Colon (tissue), 2 donors: ENCODE measurements at regions not wholly inside any gene's neighbourhood (a gene's known extent, or its start where the extent isn't known, plus 50 kb on each side); places are given as distances from the start of the nearest gene placed in this dataset.
"Not testable (repeated sequence)": the region's sequence is repeated elsewhere in the genome, so short reads cannot be mapped to it uniquely, and the experiment has no call there.

ENCODE experiments used
- FAIRE-seq: peaks from 2 replicates; lab custom pipeline; 2012; peaks lifted over from hg19 to GRCh38; lab: Jason Lieb, UNC
- donor health status: control.
- donor health status: control.

DNA sequence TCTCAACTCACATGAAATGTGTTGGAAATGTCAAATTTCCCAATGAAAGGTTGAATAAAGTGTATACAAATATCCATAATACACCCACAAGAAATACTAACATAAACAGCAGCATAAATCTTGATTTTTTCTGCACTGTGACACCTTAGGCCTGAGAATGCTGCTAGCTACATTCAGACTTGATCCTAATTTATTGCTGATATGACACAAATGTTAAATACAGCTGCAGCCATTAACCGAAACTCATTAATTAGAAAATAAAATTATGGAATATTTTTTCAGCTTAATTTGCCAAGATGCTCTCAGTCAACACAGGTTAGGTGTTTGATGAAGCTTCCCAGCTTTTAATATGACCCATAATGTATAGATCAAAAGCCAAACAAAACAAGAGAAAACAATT, 914.3 kb upstream of the C9orf72 start:
- FAIRE-seq: no peak

DNA sequence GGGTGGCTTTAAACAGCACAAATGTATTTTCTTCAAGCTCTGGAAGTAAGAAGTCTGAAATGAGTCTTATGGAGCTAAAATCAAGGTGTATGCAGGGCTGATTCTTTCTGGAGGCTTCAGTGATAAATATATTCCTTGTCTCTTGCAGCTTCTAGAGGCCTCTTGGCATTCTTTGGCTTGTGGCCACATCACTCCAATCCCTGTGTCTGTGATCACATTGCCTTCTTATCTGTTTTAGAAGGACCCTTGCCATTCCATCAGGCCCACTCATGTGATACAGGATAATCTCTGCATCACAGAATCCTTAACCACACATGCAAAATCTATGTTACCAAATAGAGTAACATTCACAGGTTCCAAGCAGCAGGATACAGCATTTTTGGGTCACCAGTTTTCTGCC, 917.8 kb upstream of the C9orf72 start:
- no peak for FAIRE-seq

DNA sequence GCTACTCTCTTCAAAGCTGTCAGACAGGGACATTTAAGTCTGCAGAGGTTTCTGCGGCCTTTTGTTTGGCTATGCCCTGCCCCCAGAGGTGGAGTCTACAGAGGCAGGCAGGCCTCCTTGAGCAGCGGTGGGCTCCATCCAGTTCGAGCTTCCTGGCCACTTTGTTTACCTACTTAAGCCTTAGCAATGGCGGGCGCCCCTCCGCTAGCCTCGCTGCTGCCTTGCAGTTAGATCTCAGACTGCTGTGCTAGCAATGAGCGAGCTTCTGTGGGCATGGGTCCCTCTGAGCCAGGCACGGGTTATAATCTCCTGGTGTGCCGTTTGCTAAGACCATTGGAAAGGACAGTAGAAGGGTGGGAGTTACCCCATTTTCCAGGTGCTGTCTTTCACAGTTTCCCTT, 924.9 kb upstream of the C9orf72 start:
- not testable (repeated sequence) for FAIRE-seq

DNA sequence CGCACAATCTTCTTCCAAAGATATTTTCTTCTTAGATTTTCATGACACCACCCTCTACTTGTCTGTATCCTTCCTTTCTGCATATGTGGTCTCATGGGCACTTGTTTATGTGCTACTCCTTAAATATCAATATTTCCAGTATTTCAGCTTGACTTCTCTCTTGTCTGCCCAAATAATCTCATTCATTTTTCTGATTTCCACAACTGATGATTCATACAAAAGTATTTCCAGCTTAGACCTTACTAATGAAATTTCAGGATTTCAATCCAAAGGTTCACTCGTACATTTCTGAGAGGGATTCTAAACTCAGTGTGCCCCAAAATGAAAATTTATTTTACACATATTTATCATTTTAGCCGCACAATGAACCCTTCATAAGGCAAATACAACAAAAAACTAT, 928.9 kb upstream of the C9orf72 start:
- no peak for FAIRE-seq

DNA sequence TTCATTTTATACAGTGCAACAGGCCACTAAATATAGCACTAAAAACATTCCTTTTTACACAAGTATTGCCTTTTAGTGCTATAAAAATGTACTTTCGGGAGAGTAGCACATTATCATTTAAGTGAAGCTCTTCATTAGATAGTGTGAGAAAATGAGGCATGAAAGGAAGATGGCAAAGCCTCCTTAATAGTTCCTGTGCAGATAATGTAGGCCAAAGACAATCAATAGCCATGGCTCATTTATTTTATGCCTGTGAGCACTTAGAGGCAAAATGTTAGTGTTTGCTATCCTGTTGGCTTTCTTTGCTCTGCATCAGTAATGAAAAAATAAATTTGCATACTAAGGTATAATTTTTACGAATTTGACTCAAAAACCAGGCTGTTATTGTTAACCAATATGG, 929.5 kb upstream of the C9orf72 start:
- no peak for FAIRE-seq

DNA sequence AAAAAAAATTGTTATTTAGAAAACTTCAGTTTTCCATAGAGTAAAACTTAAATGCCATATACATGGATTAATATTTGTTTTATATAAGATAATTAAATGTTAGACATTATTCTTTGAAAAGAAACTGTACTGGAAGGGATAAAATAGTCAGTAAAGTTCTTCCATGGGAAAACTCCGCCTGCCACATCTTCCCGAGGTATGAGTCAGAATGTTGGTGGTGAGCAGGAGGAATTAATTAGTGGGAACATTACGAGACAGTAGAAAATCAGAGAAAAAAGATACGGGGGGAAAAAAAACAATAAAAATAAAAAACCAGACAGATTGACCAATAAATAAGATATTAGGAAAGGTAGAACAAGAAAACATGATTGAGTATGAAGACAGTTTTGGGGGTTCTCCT, 930.3 kb upstream of the C9orf72 start:
- FAIRE-seq: no peak

DNA sequence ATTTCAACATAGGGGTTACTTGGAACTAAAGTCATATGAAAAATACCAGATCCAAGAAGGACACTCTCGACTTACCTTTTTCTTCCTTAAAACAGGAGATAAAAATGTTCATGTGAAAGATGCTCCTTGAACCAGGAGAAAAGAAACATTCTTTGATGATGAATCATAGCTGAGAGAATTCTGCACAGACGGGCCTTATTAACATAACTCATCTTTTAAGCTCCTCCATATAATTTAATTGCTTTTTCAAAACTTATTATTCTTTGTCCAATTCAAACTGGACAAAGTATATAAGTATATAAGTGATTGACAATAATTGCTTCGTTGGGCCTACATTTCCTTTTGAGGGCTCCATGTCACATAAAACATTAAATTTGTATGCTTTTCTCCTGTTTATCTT, 945.2 kb upstream of the C9orf72 start:
- FAIRE-seq: no peak

DNA sequence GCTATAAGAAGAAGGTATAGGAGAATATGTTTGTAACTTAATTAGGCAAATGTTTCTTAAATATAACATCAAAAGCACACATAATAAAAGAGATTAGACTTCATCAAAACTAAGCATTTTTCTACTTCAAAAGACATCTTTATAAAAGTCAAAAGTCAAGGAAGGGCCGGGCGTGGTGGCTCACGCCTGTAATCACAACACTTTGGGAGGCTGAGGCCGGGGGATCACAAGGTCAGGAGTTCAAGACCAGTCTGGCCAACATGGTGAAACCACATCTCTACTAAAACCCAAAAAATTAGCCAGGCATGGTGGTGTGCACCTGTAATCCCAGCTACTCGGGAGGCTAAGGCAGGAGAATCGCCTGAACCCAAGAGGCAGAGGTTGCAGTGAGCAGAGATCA, 951.0 kb upstream of the C9orf72 start:
- FAIRE-seq: not testable (repeated sequence)

DNA sequence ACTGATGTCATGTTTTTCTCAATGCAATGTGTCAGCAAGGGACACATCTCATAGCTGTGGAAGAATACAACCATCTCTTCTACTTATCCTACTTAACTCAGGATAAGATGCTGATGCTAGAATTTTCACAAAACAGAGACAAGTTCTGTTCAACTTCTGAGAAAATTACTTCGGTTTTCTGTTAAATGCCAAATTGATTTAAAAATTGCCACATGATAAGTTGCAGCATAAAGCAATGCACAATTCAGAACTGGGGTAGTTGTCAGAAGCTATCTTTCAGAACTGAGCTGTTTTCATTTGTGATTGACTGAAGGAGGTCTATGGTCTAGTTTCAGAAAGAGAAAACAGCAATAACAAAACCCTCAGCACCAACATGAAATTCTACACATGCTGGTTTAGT, 954.8 kb upstream of the C9orf72 start:
- FAIRE-seq: no peak

DNA sequence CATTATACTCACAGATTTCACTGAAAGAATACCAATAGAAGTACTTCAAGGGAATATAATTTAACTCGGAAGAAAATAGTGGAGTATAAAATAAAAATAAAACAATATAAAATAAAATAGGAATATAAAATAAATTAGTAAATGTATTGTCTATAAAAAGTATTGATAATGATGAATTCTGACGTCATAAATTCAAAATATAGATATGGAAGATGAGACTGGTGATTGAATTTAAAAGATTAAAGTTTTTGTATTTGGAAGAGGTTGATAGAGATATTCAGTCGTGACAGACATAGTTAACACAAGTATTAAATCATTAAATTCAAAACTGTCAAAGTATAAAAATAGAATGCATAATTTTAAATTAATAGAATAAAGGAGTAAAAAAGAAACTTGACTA, 964.9 kb upstream of the C9orf72 start:
- peak; percentile 53 for FAIRE-seq

DNA sequence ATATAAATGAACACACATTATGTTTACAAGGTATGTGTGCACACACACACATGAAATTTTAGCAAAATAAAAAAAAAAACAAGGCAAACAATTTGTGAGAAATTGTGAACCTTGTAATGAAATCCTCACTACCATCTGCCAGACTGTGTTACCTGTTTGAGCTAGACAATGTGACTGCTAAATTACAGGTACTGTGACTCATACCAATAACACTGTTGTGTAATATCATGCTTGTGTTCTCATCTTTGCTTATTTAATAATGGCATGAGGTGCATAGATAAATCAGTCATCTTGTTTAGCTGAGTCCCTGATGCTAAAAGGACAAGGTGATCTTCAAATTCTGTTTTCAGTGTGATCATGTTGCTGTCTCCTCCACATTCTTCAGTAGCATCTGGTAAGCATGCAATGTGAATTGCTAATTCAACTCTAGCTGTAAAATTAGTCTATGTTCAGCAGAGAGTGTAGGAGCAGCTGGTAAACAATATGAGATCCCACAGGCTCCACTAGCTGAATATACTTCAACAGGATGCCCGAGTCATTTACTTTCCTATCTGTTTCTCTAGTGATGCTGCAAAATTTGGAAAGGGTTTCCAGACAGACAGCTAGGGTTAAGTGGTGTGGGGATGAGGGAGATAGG, 966.3 kb upstream of the C9orf72 start:
- FAIRE-seq: no peak

DNA sequence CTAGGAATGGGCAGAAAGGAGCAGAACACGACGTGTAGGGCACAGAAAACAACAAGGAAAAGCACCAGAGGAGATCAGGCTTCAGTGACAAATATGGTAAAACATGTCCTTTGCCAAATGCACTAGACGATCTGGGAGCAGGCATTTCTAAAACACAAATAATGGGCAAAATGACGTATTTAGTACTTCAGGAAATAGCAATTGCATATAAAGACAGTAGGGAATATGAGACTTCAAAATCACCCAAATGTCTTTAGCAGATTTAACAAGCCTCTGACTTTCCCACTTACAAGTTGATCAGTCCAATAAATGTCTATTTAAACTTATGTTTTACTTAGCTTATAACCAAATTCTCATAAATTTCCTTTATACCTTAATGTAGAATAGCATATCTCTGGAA, 969.6 kb upstream of the C9orf72 start:
- FAIRE-seq: no peak

DNA sequence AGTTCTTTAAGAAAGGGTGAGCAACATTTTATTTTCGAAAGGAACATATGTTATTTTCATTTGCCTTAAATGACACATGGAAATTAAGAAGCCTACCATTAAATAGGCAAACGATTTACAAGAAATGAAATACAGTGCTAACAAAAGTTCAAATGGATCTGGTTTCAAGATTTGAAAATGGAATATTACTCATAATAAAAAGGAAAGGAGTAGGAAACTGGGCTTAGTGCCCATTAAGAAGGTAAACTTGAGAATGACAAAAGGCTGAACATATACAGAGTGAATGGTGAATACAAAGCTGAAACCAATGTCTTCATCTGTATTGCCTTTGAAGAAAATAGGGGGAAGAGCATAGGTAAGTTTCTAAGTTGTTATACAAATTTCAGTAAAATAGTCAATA, 974.2 kb upstream of the C9orf72 start:
- no peak for FAIRE-seq

DNA sequence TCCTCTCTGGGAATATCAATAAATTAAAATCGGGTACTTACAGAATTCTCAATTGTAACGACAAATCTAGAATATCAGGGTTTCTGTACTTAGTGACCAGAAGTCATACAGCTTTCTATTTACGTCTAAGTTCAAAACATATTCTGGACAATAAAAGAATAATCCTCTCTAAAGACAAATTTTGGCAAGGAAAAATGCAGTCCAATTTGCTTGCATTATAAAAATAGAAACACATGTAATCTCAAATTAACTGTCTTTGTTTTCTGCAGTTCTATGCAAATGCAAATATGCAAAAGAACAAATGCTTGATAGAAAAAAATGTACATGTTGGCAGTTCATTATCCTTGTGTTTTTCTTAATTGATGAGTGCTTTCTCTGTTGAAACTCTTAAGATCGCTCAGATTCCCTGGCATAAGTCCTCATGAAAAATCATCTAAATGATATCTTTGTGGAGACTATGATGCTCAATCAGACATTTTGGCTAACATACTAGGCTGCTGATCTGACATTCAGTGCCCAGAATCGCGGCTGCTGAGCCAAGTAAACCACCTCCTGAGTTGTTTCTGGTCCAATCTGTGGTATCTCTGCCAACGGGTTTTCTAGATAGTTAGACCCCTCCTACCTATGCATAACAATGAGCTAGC, 990.1 kb upstream of the C9orf72 start:
- no peak for FAIRE-seq

DNA sequence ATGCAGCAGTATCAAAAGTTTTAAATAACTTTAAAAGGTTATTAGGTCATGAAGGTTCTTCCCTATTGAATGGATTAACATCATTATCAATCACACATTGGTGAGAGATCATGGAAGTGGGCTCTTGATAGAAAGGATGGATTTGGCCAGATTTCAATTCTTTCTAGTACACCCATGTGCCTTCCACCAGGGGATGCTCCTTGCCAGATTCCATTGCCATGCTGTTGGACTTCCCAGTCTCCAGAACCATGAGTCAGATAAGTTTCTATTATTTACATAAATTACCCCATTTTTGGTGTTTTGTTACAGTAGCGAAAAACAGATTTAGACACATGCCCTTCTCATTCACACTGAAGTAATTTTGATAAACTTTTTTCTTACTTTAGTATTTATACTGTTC, 1010.6 kb upstream of the C9orf72 start:
- FAIRE-seq: no peak

DNA sequence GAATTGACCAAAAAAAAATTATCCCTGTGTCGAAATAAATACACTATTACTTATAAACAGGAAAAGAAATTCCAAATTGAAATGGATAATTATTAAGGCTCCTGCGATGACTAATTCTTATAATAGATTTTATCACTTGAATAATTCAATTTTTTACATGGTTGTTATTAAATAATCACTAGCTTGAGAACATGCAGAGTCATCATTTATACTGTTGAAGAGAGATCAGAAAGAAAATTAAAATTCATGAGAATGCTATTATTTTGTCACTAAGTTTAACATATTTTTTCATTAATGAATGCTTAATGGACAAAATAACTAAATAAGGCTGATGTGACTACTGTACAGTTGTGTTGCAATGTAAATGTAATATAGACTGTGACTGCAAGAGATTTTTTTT, 1011.3 kb upstream of the C9orf72 start:
- no peak for FAIRE-seq

DNA sequence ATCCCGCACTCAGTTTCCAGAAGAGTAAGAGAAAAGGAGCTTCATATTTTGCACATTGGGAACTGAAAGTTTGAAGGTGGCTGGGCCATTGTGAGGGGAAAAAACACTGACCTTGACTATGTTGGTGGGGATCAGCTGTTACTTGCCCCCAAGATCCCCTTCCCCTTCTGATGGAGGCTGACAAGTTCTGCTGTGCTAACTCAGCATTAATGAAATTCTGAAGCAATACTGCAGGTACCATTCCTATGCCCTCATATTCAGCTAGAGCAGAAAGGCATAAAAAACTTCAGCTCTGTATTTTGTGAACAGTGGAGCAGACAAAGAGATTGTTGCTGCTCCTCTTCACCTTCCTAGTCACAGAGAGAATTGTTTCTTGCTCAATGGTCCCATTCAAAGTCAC, 1013.8 kb upstream of the C9orf72 start:
- no peak for FAIRE-seq

DNA sequence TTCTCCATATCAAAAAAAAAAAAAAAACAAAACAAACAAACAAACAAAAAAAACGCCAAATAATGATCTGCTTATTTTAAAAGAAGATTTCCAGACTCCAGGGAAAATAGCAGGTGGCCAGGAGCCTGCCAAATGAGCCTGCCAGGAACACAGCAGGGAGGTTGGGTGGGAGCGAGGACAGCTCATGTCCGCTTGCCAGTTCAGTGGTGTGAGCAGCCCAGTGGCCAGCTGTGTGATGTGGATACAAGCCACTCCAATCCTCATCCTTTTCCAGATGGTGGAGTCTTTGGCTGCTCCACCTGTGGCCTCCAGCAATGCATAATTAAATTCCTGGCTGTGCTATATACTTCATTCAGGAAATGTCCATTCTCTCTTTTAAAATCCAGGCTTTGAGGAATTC, 1025.1 kb upstream of the C9orf72 start:
- no peak for FAIRE-seq

DNA sequence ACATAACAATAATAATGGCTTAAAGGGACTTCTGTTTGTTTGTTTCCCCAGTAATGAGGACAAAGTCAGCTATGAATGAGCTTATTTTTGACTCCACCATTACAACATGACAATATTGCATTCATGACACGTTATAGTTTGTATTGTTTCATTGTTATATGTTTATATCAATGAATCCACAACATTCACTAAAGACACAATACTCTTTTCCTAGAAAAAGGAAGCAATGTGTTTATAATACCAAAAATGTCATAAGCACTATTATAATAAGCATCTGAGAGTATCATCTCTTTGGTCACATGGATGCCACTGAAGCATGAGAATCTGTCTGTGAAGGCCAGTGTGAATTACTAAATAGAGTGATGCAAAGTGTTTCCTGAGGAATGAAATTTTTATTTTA, 1026.9 kb upstream of the C9orf72 start:
- no peak for FAIRE-seq

DNA sequence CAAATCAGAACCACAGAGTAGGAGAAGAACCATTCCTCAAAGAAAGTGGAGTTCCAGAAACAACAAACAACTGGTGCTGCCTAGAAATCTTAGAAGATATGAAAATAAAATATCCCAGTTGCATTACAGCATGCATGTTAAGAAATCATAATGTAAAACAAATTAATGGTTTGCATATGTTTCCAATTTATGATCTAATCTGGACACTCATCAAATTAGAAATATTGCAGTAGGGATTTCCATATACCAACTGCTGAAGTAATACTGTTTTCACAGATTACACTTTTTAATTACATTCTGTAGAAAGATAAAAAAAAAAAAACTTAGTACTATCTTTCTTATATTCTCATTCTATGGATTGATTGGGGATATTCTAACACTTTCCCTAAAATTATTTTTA, 1034.6 kb upstream of the C9orf72 start:
- no peak for FAIRE-seq

DNA sequence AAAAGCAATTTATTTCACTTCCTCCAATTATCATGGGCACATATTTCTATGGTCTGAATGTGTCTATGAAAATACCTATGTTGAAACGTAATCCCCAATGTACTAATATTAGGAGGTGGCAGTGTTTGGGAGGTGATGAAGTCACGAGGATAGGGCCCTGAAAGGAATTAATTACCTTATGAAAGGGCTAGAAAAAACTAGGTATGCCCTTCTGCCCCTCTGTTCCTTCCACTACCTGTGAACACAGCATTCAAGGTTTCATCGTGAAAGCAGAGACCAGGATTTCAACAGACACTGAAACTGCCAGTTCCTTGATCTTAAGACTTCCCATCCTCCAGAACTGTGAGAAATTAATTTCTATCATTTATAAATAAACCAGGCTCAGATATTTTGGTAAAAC, 1037.1 kb upstream of the C9orf72 start:
- no peak for FAIRE-seq

DNA sequence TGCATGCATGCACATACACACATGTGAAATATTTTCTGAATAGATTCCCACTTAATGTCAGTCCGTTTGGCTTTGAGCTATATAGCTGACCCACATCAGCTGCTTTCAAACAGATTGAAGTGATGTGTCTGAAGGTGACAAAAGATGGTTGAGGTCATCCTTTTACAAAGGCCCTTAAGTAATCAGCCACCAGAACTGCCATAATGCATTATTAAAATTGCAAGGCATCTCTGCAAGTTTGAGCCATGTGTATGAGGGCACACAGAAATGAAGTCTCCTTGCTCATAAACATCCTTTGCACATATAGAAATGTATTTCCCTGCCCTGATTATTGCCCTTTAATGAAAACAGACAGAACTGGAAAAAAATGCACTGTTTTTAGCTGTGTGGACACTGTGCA, 1043.0 kb upstream of the C9orf72 start:
- FAIRE-seq: no peak

DNA sequence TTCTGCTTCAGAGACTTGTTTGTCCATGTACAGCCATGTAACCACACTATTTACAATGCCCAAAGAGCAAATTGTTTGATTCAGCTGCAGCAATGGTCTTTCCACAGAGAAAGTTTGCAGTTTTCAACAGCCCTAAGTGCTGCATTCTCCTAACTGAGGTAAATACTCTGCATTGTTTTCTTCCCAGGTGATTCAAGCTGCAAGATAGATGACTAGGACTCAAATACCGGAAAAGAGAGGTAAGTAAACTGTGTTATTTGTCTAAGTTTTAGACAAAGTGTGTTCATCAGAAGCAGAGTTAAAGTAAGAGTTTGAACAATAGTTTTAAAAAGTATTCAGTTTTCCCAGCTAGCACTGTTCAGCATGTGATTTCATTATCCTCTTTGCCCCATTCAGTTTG, 1046.7 kb upstream of the C9orf72 start:
- FAIRE-seq: no peak

DNA sequence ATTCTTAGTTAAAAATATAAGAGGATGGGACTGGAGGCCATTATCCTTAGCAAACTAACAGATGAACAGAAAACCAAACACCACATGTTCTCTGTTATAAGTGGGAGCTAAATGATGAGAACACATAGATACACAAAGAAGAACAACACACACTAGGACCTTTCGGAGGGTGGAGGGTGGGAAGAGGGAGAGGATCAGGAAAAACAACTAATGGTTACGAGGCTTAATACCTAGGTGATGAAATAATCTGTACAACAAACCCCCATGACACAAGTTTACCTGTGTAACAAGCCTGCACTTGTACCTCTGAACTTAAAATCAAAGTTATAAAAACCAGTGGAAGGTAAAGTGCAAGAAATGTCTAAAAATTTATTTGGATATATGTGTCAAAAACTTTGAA, 1047.4 kb upstream of the C9orf72 start:
- no peak for FAIRE-seq

DNA sequence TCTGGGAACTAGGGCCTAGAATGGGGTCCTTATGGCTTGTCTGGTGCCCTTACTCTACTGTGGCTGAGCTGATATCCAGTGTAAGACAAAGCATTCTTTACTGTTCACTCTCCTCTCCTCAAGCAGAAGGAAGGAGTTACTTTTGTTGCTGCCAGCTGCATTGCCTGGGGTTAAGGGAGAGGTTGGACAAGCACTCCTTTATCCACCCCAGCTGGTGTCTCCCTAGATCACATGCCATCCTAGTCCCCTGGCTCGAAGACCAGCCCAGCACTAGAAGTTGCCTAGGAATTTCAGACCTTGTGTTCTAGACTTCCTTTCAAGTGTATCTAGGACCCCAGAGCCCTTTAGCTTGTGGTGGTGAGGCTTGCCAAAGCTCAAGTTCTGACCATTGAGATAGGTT, 1051.5 kb upstream of the C9orf72 start:
- FAIRE-seq: no peak
